SK-N-SH (cell line): ENCODE measurements at regions not wholly inside any gene's neighbourhood (a gene's known extent, or its start where the extent isn't known, plus 50 kb on each side); places are given as distances from the start of the nearest gene placed in this dataset.

Source experiments
- ELF1 ChIP-seq: IDR thresholded peaks from 2 replicates; pipeline ENCODE4 v1.4.0; 2012
- FOXJ3 ChIP-seq: sonication (generic); formaldehyde crosslinking; IDR thresholded peaks from 2 replicates; pipeline ENCODE4 v1.5.1; 2020; ENCODE audit warnings: mild to moderate bottlenecking, missing genetic modification reagents
- MXI1 ChIP-seq: IDR thresholded peaks from 2 replicates; pipeline ENCODE4 v1.6.1; 2012; ENCODE audit warnings: mild to moderate bottlenecking, low read depth, low read length, improper control_type of control experiment
- NRF1 ChIP-seq: IDR thresholded peaks from 2 replicates; pipeline ENCODE4 v1.6.1; 2012; ENCODE audit warnings: low read depth, mild to moderate bottlenecking, low read length
- POLR2AphosphoS5 ChIP-seq: IDR thresholded peaks from 2 replicates; pipeline ENCODE4 v1.6.1; 2012; ENCODE audit warnings: low read depth, low read length
- TF ChIP-seq, protein P1 (sequence below): fragments of 200-600 bp; sonication (generic); IDR thresholded peaks from 2 replicates; pipeline ENCODE4 v1.6.1; 2017; ENCODE audit warnings: antibody characterized with exemption, mild to moderate bottlenecking, moderate library complexity

DNA sequence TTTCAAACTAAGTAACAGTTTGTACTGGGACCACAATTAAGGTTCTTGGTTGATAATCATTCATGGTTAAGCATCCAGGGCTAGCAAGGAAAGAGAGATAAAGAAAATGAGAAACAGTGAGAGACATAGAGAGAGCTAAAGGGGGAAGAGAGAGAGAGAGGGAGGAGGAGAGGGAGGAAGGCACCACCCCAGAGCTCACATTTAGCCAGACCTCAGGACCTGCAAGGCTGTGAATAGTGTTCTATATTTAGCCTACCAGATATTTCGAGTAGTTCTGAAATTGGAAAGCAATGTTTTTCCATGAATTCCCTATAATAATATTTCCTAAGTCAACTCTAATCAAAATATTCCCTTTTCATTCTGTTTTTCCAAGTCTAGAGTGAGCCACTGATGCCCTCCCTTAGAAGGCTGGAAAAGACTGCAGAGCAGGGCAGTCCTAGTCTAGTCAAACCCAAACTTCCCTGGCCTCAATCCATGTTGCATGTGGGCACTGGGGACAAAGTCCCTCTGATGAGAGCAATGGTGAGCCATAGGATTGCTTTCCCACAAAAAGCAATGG, 119.4 kb upstream of the INHBA start:
- TF ChIP-seq, protein P1, sequence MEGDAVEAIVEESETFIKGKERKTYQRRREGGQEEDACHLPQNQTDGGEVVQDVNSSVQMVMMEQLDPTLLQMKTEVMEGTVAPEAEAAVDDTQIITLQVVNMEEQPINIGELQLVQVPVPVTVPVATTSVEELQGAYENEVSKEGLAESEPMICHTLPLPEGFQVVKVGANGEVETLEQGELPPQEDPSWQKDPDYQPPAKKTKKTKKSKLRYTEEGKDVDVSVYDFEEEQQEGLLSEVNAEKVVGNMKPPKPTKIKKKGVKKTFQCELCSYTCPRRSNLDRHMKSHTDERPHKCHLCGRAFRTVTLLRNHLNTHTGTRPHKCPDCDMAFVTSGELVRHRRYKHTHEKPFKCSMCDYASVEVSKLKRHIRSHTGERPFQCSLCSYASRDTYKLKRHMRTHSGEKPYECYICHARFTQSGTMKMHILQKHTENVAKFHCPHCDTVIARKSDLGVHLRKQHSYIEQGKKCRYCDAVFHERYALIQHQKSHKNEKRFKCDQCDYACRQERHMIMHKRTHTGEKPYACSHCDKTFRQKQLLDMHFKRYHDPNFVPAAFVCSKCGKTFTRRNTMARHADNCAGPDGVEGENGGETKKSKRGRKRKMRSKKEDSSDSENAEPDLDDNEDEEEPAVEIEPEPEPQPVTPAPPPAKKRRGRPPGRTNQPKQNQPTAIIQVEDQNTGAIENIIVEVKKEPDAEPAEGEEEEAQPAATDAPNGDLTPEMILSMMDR = no peak
- TF ChIP-seq FOXJ3 (CRISPR knock-in tag) (no peak), MXI1 (no peak), ELF1 (no peak), POLR2AphosphoS5 (no peak), NRF1 (no peak)
